GM18517 (cell line): ENCODE measurements at regions not wholly inside any gene's neighbourhood (a gene's known extent, or its start where the extent isn't known, plus 50 kb on each side); places are given as distances from the start of the nearest gene placed in this dataset.
"Not testable (repeated sequence)": the region's sequence is repeated elsewhere in the genome, so short reads cannot be mapped to it uniquely, and the experiment has no call there.

Source experiments
- ATAC-seq: cut with Tn5 transposase; IDR thresholded peaks from one replicate; pipeline ENCODE4 v1.9.1; 2021; ENCODE audit warnings: mild to moderate bottlenecking, moderate library complexity; ENCODE audit not compliant: unreplicated experiment

- ATAC-seq = no peak
These were observed 220.9 kb downstream of the BUB3 start for GRCh38 chr10:123375097-123375496.

DNA sequence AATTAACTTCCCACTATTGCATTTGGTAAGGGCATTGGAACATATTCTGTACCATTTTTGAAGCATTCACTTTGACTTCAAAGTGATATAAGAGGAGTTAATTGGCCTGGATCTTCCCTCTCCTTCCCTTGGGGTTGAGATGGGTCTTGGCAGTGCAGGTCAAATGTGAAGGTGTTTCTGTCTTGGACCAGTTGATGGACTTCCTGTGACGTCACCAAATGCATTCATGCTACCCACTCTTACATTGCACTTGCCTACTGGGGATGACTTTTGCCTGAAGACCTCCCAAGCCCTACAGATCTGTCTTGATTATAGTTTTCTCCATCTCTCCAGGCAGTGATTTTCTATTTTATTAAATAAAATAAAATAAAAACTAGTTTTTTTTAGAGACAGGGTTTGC is 221.5 kb downstream of the BUB3 start:
- ATAC-seq = no peak

DNA sequence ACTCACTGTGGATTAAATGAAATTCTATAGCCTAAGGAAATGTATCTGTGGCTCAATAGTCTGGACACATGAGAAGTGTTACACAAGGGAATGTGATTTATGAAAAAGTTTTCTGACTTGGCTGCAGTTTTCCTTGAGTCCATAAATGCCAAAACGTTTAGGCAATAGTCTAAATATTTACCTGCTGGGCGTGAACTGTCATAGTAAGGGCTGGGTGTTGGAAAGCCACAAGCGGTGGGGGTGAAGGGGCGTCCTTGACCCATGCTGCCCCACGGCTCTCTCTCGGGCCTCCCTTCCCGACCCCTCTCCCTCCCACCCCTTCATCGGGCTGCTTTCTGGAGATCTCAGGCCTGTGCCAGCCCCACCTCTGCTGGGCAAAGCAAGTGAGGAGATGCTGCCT is 223.7 kb downstream of the BUB3 start:
- no peak for ATAC-seq

GRCh38 chr10:123378302-123378701 is 224.1 kb downstream of the BUB3 start:
- no peak for ATAC-seq

GRCh38 chr10:123379156-123379555 is 225.0 kb downstream of the BUB3 start:
- ATAC-seq = no peak

DNA sequence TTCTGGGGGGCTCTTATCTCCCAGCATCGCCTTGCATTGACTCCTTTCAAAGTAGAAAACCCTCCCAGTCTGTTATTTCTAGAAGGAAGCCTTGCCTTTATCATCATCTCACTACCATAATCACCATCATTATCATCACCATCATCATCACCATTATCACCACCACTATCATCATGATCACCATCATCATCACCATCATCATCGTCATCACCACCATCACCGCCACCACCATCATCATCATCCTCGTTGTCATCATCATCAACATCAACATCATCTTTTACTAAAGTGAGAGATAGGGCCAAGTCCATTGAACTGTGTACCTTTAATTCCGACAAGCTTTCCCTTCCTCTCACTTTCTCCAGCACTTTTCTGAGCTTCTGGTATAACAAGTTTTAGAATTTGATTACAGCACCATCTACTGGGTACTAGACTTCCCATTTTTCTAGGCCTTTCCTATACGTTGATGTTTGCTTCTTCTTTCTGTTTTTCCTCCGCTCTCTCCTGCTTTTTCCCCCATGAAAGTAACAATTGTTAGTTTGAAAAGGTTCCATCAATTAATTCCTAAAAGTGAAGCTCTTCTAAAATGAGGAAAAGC is 226.4 kb downstream of the BUB3 start:
- ATAC-seq = no peak

GRCh38 chr10:123381224-123381623 is 227.0 kb downstream of the BUB3 start:
- no peak for ATAC-seq

DNA sequence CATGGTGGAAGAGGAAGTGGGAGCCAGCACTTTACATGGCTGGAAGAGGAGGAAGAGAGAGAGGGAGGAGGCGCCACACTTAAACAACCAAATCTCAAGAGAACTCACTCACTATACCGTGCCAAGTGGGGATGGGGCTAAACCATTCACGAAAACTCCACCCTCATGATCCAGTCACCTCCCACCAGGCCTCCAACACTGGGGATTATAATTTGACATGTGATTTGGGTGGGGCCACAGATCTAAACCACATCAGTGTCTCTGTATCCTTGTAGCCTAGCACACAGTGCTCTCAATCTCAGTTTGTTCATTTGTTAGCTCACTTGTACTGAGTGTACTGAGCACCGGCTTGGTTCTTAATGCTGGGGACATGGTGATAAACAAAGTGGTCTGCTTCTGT is 228.3 kb downstream of the BUB3 start:
- ATAC-seq = no peak

DNA sequence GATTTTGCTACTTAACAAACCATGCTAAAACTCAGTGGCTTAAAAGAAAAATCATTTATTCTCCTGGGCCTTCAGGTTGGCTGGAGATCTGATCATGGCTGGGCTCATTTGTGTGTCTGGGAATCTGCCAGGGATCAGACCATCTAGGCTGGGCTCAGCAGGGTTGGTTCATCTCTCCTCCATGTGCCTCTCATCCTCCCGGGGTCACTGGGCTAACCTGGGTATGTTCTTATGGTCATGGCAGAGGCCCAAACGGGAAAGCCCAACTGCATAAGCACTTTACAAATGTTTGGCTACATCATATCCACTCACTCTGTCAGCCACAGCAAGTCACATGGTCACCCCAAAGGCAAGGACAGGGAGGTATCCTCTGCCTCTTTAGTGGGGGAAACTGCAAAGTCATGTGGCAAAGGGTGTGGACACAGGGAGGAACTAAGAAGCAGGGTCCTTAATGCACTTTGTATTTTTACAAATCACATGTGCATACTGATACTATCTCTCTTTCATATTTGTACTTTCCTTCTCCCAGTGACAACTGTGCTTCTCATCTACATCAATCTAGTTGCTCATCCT is 231.4 kb downstream of the BUB3 start:
- ATAC-seq = no peak

DNA sequence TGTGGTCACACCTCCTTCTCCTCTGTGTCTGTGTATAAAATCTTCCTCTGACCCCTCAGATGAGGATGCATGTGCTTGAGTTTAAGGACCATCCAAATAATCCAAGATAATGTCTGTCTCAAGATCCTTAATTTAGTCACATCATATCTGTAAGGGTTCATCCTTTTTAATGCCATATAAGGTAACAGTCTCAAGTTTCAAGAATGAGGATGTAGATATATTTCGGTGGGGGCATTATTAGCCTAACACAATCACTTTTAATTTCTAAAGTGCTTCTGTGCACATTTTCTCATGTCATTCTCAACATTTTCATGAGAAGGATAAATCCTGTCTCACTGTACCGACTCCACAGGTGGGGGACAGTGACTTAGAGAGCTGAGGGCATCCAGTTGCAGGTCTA is 235.3 kb downstream of the BUB3 start:
- no peak for ATAC-seq

- no peak for ATAC-seq
These were observed 236.1 kb downstream of the BUB3 start for GRCh38 chr10:123390332-123390731.

DNA sequence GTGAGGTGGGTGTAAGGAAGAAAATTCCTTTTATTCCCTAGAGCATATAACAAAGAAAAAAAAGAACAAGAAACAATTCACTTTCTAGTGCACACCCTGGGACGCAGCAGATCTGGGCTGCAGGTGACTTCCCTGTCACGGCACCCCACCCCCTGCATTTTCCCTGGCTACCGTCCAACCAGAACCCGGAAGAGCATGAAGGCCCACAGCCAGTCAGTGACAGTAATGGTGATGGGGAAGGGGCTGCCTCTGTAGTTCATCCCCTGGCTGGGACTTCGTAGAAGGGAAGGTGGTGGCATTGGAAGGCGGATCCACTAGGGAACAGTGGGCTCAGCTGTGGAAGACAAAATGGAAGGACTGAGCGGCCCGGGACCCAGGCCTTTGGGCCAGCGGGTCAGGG is 236.7 kb downstream of the BUB3 start:
- ATAC-seq = no peak

DNA sequence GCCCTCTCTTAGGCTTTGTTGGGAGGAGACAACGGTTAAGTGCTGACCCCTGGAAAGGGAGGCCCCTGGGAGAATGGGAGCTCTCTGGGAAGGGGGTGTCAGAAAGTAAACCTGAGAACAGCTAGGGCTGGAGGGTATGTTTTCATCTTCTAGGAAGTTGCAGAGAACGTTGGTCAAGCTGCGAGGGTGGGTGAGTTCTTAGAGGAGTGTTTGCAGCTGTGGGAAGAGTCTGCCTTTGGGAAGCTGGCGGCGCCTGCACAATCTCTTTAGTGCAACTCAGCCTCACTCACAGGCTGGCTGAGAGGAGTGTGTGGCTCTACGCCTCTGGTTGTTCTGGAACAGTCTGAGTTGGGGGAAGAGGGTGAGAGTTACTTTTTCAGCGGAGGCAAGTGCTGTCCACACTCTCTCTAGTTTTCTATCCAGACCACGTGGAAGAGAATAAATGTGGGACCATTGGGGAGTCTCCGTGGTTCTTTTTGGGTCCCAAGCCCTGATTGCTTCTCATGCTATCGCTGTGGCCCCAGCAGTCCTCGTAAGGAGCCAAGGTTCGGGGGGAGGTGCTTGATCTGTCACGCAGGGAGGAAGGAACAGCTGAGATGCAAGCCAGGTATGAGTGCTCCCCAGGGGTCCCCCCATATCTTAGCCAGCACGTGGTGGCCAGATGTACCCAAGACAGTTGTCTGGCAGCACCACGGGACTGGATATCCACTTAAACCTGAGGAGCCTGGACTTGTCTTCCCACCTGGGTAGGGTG is 237.2 kb downstream of the BUB3 start:
- peak; percentile 21 for ATAC-seq

- ATAC-seq = peak; percentile 93
These were observed 238.2 kb downstream of the BUB3 start for GRCh38 chr10:123392182-123392963.

GRCh38 chr10:123393170-123393569 is 239.0 kb downstream of the BUB3 start:
- ATAC-seq = no peak

DNA sequence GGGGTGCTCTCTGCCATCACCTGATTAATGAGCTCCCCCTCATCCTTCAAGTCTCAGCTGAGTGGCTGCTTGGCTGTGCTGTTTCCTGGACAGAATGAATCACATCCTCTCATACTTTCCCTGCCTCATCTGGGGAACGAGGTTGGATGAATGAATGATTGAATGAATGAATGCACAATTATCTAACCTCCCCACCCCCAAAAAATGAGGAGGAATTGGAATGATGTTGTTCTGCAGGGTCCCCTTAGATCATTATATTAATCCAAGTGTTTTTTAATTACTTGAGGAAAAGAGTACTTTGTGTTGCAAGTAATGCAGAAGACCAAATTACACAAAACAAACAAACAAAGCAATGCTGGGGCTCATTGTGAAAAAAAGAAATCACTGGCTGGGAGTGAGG is 240.2 kb downstream of the BUB3 start:
- no peak for ATAC-seq

GRCh38 chr10:123395234-123395633 is 241.0 kb downstream of the BUB3 start:
- ATAC-seq = not testable (repeated sequence)

DNA sequence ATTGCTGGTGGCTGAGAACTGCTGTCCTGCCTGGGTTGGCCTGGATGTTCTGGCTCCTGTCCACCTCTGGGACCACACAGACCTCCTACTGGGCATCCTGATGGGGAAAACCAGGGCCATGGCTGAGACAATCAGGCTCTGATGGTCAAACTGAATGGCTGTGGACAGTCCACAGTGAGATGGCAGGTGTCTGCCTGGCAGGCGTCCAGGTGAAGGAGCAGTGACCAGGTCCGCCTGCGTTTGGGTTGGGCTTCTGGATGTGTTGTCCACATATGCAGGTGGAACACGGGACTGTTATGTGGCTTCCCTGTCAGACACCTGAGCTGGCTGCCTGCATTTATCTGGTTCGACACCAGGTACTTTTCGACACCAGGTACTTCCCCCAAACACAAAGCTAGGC is 241.7 kb downstream of the BUB3 start:
- ATAC-seq = no peak

DNA sequence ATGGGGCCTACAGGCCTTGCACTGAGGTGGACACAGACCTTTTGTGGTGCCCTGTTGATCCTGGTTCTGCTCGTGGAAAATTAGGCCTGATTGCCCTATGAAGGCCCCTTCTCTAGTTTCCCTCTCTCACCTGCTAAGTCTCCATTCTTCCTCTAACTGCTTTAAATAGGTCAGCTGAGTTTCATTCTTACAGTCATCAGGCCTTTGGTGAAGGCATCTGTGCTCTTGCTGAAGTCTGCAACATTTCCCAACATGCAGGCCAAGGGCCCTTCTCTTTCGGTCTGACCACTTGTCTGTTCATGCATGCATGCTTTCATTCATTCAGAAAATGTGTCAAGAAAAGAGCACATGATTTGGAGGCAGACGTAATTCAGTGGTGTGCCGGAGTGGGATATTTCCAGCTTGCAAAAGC is 244.0 kb downstream of the BUB3 start:
- ATAC-seq = peak; percentile 86

DNA sequence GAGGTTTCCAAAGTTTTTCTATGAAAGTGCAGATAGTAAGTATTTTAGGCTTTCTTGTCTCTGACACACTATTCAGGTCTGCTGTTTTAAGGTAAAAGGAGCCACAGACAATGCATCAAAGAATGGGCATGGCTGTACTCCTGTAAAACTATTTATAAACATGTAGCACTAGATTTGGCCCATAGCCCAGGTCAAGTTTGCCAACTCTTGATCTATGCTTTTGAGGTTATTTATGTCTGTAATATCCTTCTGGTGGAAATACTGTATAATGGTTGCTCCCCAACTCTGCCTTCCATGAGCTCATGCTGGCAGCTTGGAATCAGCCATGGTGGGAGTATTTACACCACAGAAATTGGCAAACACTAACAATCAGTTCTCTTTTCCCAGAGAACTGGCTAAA is 244.6 kb downstream of the BUB3 start:
- ATAC-seq = no peak

- ATAC-seq = no peak
These were observed 245.2 kb downstream of the BUB3 start for GRCh38 chr10:123399276-123399839.
